ENCODE measurements at regions not wholly inside any gene's neighbourhood (a gene's known extent, or its start where the extent isn't known, plus 50 kb on each side); places are given as distances from the start of the nearest gene placed in this dataset.
"Not testable (repeated sequence)": the region's sequence is repeated elsewhere in the genome, so short reads cannot be mapped to it uniquely, and the experiment has no call there.

GRCh38 chr14:106329987-106330774 lies 803.8 kb downstream of the TMEM121 start:
- DNase-seq; H3K36me3 Mint-ChIP-seq (ENCODE audit: insufficient read depth, unreplicated experiment); H3K9me3 ChIP-seq; POLR2A ChIA-PET; H3K4me1 ChIP-seq; BruUV-seq (replicated peaks); H3K9me3 Mint-ChIP-seq (ENCODE audit: unreplicated experiment); intact Hi-C loops (cut with micrococcal nuclease; ENCODE audit: unreplicated experiment); CTCF ChIA-PET; H3K4me3 Mint-ChIP-seq (ENCODE audit: unreplicated experiment); H3K36me3 ChIP-seq (ENCODE audit: control insufficient read depth, insufficient read depth, low read length); H3K4me3 ChIP-seq (ENCODE audit: low read depth, low read length); H3K27ac Mint-ChIP-seq (ENCODE audit: unreplicated experiment); H3K4me1 Mint-ChIP-seq (ENCODE audit: low read depth, unreplicated experiment); H3K27me3 ChIP-seq (replicated peaks; ENCODE audit: control insufficient read depth, insufficient read depth, low read length): not testable (repeated sequence)
- H3K27me3 Mint-ChIP-seq (ENCODE audit: insufficient read depth, unreplicated experiment): peaks cover 23% of the 10 kb centered on the region

DNA sequence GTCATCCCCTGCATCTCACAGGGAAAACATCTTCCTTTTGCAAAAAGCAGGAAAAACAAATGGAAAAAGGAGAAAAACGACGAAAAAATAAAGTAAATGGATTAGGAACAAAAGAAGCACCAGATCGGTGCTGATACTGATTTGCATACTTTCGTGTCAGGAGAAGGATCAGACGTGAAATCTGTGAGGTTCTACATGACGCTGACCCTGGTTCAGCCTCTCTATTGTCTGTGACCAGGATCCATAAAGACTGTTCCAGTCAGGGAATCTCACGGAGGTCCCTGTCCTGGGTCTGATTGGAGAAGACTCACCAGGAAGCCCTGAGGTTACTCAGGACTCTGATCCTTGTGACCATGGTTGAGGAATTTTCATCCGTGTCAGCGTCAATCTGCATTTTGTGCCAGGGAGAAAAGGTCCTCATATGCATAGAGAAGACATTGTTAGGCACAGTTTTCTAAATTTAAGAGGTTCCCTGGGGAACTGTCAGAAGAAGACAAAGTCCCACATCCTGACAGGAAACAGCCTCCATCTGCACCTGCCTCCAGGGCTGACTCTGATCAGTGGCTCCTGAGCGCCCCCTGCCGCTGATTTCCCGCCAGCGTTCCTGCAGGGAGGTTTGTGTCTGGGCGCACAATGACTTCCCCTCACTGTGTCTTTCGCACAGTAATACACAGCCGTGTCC lies 808.2 kb downstream of the TMEM121 start:
- POLR2A ChIA-PET; intact Hi-C loops (cut with micrococcal nuclease; ENCODE audit: unreplicated experiment); H3K9me3 Mint-ChIP-seq (ENCODE audit: unreplicated experiment); CTCF ChIA-PET; H3K36me3 Mint-ChIP-seq (ENCODE audit: insufficient read depth, unreplicated experiment); H3K27me3 ChIP-seq (replicated peaks; ENCODE audit: control insufficient read depth, insufficient read depth, low read length); H3K9me3 ChIP-seq; H3K27ac Mint-ChIP-seq (ENCODE audit: unreplicated experiment); H3K4me1 Mint-ChIP-seq (ENCODE audit: low read depth, unreplicated experiment); H3K4me1 ChIP-seq; BruUV-seq (replicated peaks); H3K4me3 Mint-ChIP-seq (ENCODE audit: unreplicated experiment); H3K36me3 ChIP-seq (ENCODE audit: control insufficient read depth, insufficient read depth, low read length); H3K4me3 ChIP-seq (ENCODE audit: low read depth, low read length); H3K27me3 Mint-ChIP-seq (ENCODE audit: insufficient read depth, unreplicated experiment): not testable (repeated sequence)
- TF ChIP-seq, protein P1, sequence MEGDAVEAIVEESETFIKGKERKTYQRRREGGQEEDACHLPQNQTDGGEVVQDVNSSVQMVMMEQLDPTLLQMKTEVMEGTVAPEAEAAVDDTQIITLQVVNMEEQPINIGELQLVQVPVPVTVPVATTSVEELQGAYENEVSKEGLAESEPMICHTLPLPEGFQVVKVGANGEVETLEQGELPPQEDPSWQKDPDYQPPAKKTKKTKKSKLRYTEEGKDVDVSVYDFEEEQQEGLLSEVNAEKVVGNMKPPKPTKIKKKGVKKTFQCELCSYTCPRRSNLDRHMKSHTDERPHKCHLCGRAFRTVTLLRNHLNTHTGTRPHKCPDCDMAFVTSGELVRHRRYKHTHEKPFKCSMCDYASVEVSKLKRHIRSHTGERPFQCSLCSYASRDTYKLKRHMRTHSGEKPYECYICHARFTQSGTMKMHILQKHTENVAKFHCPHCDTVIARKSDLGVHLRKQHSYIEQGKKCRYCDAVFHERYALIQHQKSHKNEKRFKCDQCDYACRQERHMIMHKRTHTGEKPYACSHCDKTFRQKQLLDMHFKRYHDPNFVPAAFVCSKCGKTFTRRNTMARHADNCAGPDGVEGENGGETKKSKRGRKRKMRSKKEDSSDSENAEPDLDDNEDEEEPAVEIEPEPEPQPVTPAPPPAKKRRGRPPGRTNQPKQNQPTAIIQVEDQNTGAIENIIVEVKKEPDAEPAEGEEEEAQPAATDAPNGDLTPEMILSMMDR (IDR thresholded peaks at IDR 0.05; ENCODE audit: insufficient read depth in 1 of 2, low read depth in 1 of 2, low read length in 1 of 2, severe bottlenecking in 1 of 2, unreplicated experiment in 1 of 2): peak in 1 of 2 experiments; percentile 37
- peak; percentile 49 to 62 for DNase-seq

DNA sequence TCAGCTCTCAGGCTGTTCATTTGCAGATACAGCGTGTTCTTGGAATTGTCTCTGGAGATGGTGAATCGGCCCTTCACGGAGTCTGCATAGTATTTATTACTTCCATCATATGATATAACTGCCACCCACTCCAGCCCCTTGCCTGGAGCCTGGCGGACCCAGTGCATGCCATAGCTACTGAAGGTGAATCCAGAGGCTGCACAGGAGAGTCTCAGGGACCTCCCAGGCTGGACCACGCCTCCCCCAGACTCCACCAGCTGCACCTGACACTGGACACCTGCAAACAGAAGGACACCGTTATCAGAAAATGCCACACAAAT lies 808.7 kb downstream of the TMEM121 start:
- H3K27ac Mint-ChIP-seq (ENCODE audit: unreplicated experiment); CTCF ChIA-PET; H3K4me1 Mint-ChIP-seq (ENCODE audit: low read depth, unreplicated experiment); DNase-seq; H3K4me1 ChIP-seq; intact Hi-C loops (cut with micrococcal nuclease; ENCODE audit: unreplicated experiment); H3K36me3 ChIP-seq (ENCODE audit: control insufficient read depth, insufficient read depth, low read length); POLR2A ChIA-PET; H3K4me3 Mint-ChIP-seq (ENCODE audit: unreplicated experiment); BruUV-seq (replicated peaks); H3K36me3 Mint-ChIP-seq (ENCODE audit: insufficient read depth, unreplicated experiment); H3K27me3 ChIP-seq (replicated peaks; ENCODE audit: control insufficient read depth, insufficient read depth, low read length); H3K4me3 ChIP-seq (ENCODE audit: low read depth, low read length); H3K9me3 ChIP-seq; H3K9me3 Mint-ChIP-seq (ENCODE audit: unreplicated experiment): not testable (repeated sequence)
- peaks cover 11% of the 10 kb centered on the region for H3K27me3 Mint-ChIP-seq (ENCODE audit: insufficient read depth, unreplicated experiment)

- intact Hi-C loops (cut with micrococcal nuclease; ENCODE audit: unreplicated experiment); POLR2A ChIA-PET; BruUV-seq (replicated peaks); H3K4me1 Mint-ChIP-seq (ENCODE audit: low read depth, unreplicated experiment); H3K36me3 ChIP-seq (ENCODE audit: control insufficient read depth, insufficient read depth, low read length); DNase-seq; H3K36me3 Mint-ChIP-seq (ENCODE audit: insufficient read depth, unreplicated experiment); H3K9me3 Mint-ChIP-seq (ENCODE audit: unreplicated experiment); H3K4me1 ChIP-seq; H3K4me3 ChIP-seq (ENCODE audit: low read depth, low read length); H3K27me3 ChIP-seq (replicated peaks; ENCODE audit: control insufficient read depth, insufficient read depth, low read length); H3K27ac Mint-ChIP-seq (ENCODE audit: unreplicated experiment); CTCF ChIA-PET; H3K4me3 Mint-ChIP-seq (ENCODE audit: unreplicated experiment); H3K9me3 ChIP-seq: not testable (repeated sequence)
- peaks cover 10% of the 10 kb centered on the region for H3K27me3 Mint-ChIP-seq (ENCODE audit: insufficient read depth, unreplicated experiment)
Measured at GRCh38 chr14:106338775-106339174, 812.4 kb downstream of the TMEM121 start.

- H3K4me3 ChIP-seq (ENCODE audit: low read depth, low read length); BruUV-seq (replicated peaks); H3K4me1 ChIP-seq; intact Hi-C loops (cut with micrococcal nuclease; ENCODE audit: unreplicated experiment); H3K36me3 ChIP-seq (ENCODE audit: control insufficient read depth, insufficient read depth, low read length); DNase-seq; POLR2A ChIA-PET; H3K4me3 Mint-ChIP-seq (ENCODE audit: unreplicated experiment); H3K9me3 Mint-ChIP-seq (ENCODE audit: unreplicated experiment); H3K9me3 ChIP-seq; H3K4me1 Mint-ChIP-seq (ENCODE audit: low read depth, unreplicated experiment); CTCF ChIA-PET; H3K27me3 ChIP-seq (replicated peaks; ENCODE audit: control insufficient read depth, insufficient read depth, low read length); H3K36me3 Mint-ChIP-seq (ENCODE audit: insufficient read depth, unreplicated experiment); H3K27ac Mint-ChIP-seq (ENCODE audit: unreplicated experiment): not testable (repeated sequence)
- H3K27me3 Mint-ChIP-seq (ENCODE audit: insufficient read depth, unreplicated experiment): peaks cover 14% of the 10 kb centered on the region
Measured at GRCh38 chr14:106340658-106341057, 814.3 kb downstream of the TMEM121 start.

DNA sequence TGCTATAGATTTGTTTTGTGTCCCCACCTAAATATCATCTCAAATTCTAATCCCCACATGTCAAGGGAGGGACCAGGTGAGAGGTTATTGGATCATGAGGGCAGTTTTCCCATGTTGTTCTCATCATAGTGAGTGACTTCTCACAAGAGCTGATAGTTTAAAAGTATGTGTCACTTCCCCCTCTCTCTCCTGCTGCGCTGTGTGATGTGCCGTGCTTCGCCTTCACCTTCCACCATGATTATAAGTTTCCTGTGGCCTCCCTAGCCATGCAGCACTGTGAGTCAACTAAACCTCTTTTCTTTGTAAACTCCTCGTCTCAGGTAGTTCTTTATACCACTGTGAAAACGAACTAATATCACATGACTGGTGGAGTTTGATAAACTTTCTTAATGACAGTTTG lies 814.8 kb downstream of the TMEM121 start:
- peaks cover 17% of the 10 kb centered on the region for H3K27me3 Mint-ChIP-seq (ENCODE audit: insufficient read depth, unreplicated experiment)
- H3K9me3 Mint-ChIP-seq (ENCODE audit: unreplicated experiment); POLR2A ChIA-PET; CTCF ChIA-PET; intact Hi-C loops (cut with micrococcal nuclease; ENCODE audit: unreplicated experiment); DNase-seq; H3K4me3 ChIP-seq (ENCODE audit: low read depth, low read length); BruUV-seq (replicated peaks); H3K27me3 ChIP-seq (replicated peaks; ENCODE audit: control insufficient read depth, insufficient read depth, low read length); H3K4me1 ChIP-seq; H3K4me1 Mint-ChIP-seq (ENCODE audit: low read depth, unreplicated experiment); H3K27ac Mint-ChIP-seq (ENCODE audit: unreplicated experiment); H3K9me3 ChIP-seq; H3K36me3 Mint-ChIP-seq (ENCODE audit: insufficient read depth, unreplicated experiment); H3K36me3 ChIP-seq (ENCODE audit: control insufficient read depth, insufficient read depth, low read length); H3K4me3 Mint-ChIP-seq (ENCODE audit: unreplicated experiment): not testable (repeated sequence)
